ENCODE measurements at regions not wholly inside any gene's neighbourhood (a gene's known extent, or its start where the extent isn't known, plus 50 kb on each side); places are given as distances from the start of the nearest gene placed in this dataset.

- TF ChIP-seq CTCF (IDR thresholded peaks at IDR 0.05; ENCODE audit: low read depth, low read length) (no peak), EZH2phosphoT487 (IDR thresholded peaks at IDR 0.05; ENCODE audit: low read depth) (no peak)
These were observed 670.4 kb downstream of the TOX3 start for GRCh38 chr16:51876601-51876875.
